Stimulated activated effector memory CD8-positive, alpha-beta T cell treated with anti-CD3 and anti-CD28 coated beads, Interleukin-12 subunit alpha, Interleukin-12 subunit beta, amount 100 ng/mL, for 72 hours (primary cell): ENCODE measurements at regions not wholly inside any gene's neighbourhood (a gene's known extent, or its start where the extent isn't known, plus 50 kb on each side); places are given as distances from the start of the nearest gene placed in this dataset.
"Not testable (repeated sequence)": the region's sequence is repeated elsewhere in the genome, so short reads cannot be mapped to it uniquely, and the experiment has no call there.

Source experiments
- ATAC-seq: fragments of 150-1000 bp; cut with Tn5 transposase; 2 replicates; pipeline ENCODE4 v1.10.0; 2021
- DNase-seq, 2 donors: peaks; one replicate each; pipeline ENCODE4 v3.0.0; 2021 to 2022; ENCODE audit warnings: low spot score in 2 of 2
- H3K27ac Mint-ChIP-seq: one replicate; pipeline ENCODE4 v1.8.0; 2022; ENCODE audit warnings: mild to moderate bottlenecking, mixed read lengths
- H3K36me3 Mint-ChIP-seq: one replicate; pipeline ENCODE4 v1.8.0; 2022; ENCODE audit warnings: mild to moderate bottlenecking, mixed read lengths
- H3K4me1 Mint-ChIP-seq: one replicate; pipeline ENCODE4 v1.8.0; 2022; ENCODE audit warnings: mixed read lengths
- H3K4me3 Mint-ChIP-seq: one replicate; pipeline ENCODE4 v1.8.0; 2022; ENCODE audit warnings: mild to moderate bottlenecking, mixed read lengths
- H3K9me3 Mint-ChIP-seq: one replicate; pipeline ENCODE4 v1.8.0; 2022; ENCODE audit warnings: mixed read lengths

DNA sequence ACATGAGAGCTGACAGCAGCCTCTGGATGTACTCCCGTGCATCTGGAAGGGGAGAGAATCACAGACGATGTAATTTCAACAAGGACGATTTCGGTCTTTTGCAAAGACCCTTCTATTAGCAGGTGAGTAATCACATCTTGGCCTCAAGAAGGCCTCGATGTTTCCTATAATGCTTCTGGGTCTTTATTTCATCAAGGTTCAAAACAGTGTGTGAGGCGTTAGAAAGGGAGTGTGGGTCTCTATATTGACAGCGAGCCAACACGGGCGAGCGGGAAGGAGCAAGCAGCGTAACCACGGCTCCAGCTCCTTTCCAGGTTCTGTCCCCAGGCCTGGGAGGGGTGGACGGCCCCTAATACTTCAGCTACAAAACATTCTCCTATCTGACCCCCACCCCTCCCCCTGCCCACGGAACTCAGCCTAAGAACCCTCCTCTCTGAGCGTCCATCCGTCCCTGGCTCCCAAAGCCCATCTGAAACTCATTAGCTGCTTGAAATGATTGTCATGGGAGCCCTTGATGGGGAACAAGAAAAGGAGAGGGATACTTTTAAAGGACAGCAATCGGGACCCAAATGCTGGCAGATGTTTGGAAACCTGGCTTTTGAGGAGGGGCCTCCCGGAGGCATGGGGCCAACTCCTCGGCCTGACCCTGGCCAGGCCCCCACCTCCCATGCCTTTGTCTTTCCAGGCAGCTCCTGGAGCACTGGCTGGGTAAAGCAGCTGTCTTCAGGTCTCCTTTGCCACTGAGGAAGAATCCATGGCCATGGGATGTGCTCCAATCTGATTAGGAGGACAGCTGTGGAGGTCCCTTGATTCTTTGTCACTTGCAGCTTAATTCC lies 250.8 kb downstream of the FOXD2 start:
- ATAC-seq (no peak), DNase-seq (no peak)
- Mint-ChIP-seq H3K27ac (no peak overlapping the region), H3K36me3 (no peaks in the 10 kb centered on the region), H3K4me3 (no peak overlapping the region), H3K9me3 (no peaks in the 10 kb centered on the region), H3K4me1 (no peaks in the 10 kb centered on the region)

DNA sequence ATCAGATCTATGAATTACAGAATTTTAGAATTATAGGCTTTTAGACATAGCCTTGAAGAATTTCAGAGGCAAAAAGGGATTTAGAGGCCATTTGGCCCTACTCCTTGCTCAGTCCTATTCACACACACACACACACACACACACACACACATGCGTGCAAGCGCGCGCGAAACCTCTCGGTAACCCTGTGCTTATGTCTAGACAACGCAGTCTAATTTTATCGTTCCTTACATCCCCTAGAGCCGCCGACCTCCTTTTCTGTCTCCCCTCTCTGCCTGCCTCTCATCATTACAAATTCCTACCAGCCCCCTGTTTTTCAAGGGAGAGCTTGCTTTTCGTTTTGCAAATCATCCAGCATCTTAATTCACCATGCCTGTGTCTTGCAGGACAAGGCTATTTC lies 252.1 kb downstream of the FOXD2 start:
- no peak for DNase-seq
- H3K27ac Mint-ChIP-seq = no peak overlapping the region
- no peak overlapping the region for H3K4me3 Mint-ChIP-seq
- no peaks in the 10 kb centered on the region for H3K4me1 Mint-ChIP-seq
- no peaks in the 10 kb centered on the region for H3K9me3 Mint-ChIP-seq
- H3K36me3 Mint-ChIP-seq = no peaks in the 10 kb centered on the region
- ATAC-seq = no peak

GRCh38 chr1:47690341-47691250 lies 252.8 kb downstream of the FOXD2 start:
- no peaks in the 10 kb centered on the region for H3K36me3 Mint-ChIP-seq
- no peak overlapping the region for H3K27ac Mint-ChIP-seq
- no peak for DNase-seq
- no peak overlapping the region for H3K4me3 Mint-ChIP-seq
- H3K4me1 Mint-ChIP-seq = no peaks in the 10 kb centered on the region
- ATAC-seq = no peak
- H3K9me3 Mint-ChIP-seq = no peaks in the 10 kb centered on the region

DNA sequence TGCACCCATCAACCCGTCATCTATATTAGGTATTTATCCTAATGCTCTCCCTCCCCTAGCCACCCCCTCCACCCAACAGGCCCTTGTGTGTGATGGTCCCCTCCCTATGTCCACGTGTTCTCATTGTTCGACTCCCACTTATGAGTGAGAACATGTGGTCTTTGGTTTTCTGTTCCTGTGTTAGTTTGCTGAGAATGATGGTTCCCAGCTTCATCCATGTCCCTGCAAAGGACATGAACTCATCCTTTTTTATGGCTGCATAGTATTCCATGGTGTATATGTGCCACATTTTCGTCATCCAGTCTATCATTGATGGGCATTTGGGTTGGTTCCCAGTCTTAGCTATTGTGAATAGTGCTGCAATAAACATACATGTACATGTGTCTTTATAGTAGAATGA lies 253.4 kb downstream of the FOXD2 start:
- H3K36me3 Mint-ChIP-seq, ATAC-seq, H3K4me1 Mint-ChIP-seq, H3K27ac Mint-ChIP-seq, H3K4me3 Mint-ChIP-seq, DNase-seq, H3K9me3 Mint-ChIP-seq: not testable (repeated sequence)

DNA sequence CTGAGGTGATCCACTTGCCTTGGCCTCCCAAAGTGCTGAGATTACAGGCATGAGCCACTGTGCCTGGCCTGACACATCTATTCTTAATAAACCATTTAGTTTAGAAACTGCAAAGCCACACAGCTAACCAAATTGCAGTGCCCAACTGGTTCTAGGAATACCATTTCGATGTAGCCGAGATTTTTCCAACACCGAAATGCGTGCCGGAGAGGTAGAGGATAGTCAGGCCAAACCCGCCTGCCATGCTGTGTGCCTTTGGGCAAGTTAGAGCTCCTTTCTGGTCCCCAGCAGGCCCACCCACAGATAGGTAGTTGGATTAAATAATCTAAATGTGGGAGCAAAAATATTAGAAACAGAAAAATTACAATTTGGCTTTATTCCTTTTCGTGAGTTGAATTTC lies 254.4 kb downstream of the FOXD2 start:
- Mint-ChIP-seq H3K9me3 (no peaks in the 10 kb centered on the region), H3K36me3 (no peaks in the 10 kb centered on the region), H3K27ac (no peak overlapping the region), H3K4me3 (no peak overlapping the region), H3K4me1 (no peaks in the 10 kb centered on the region)
- DNase-seq = no peak
- ATAC-seq = no peak

DNA sequence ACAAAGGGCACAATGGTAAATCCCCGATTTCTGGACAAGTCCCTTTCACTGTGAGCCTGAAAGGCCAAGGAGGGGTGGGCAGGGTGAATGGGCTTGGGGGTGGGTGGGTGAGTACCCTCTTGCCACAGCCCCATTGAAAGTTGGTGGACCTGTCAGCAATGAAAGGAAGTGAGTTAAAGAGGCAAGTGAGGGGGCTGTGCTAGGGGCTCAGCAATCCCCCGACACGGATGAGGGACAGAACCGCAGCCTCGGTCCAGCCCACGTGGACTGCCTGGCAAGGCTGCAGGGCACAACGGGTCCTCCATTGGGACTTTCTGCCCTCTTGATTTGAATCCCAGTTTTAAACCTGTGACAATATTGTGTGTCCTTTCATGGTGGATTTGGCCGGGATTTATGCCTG lies 255.3 kb downstream of the FOXD2 start:
- no peaks in the 10 kb centered on the region for H3K4me1 Mint-ChIP-seq
- H3K4me3 Mint-ChIP-seq = no peak overlapping the region
- H3K27ac Mint-ChIP-seq = no peak overlapping the region
- H3K36me3 Mint-ChIP-seq = peaks cover 4% of the 10 kb centered on the region
- DNase-seq (no peak), ATAC-seq (no peak)
- no peaks in the 10 kb centered on the region for H3K9me3 Mint-ChIP-seq

DNA sequence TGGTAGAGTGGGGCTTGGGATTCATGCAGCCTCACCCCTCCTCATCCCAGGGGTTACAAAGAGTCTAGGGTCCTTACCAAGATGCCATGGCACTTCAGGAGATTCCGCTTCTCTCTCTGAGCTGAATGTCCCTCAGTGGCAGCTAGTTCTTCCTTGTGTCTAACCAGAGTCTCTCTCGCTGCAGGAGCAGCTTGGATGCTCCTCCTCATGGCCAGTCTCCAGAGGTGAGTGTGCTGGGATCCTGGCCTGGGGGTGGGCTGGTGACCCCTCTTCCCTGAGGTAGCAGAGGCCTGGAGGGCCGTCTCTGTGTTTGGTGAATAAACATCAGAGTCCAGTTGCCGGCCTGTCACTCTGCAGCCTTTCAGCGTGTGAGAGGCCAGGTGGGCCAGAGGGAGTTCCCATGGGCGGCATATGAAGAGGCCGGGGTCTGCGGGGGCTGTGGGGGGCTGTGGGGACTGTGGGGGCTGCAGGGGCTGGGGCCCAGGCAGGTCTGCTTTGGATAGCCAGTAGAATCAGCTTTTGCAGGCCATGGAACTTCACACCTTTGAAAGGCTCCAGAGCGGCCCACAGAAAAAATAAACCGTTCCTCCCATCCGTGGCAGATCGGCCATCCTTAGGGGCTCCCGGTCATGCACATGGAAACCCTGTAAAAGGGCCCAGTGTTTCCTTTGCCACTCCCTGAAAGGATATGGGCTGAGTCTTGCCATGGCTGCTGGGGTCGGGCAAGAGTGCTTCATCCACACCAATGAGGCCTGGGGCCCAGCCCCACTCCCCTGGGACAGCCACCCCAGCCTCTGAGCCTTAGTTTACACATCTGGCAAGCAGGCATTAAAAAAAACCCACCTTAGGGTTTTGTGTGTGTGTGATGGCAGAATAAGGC lies 256.4 kb downstream of the FOXD2 start:
- no peak for DNase-seq
- peaks cover 5% of the 10 kb centered on the region for H3K36me3 Mint-ChIP-seq
- H3K4me1 Mint-ChIP-seq = no peaks in the 10 kb centered on the region
- H3K27ac Mint-ChIP-seq = no peak overlapping the region
- no peak for ATAC-seq
- H3K4me3 Mint-ChIP-seq = no peak overlapping the region
- H3K9me3 Mint-ChIP-seq = no peaks in the 10 kb centered on the region

- no peaks in the 10 kb centered on the region for H3K9me3 Mint-ChIP-seq
- no peak for DNase-seq
- H3K36me3 Mint-ChIP-seq = peaks cover 5% of the 10 kb centered on the region
- ATAC-seq = no peak
- H3K4me3 Mint-ChIP-seq = no peak overlapping the region
- H3K4me1 Mint-ChIP-seq = no peaks in the 10 kb centered on the region
- H3K27ac Mint-ChIP-seq = no peak overlapping the region
Measured at GRCh38 chr1:47696404-47696736, 258.5 kb downstream of the FOXD2 start.

DNA sequence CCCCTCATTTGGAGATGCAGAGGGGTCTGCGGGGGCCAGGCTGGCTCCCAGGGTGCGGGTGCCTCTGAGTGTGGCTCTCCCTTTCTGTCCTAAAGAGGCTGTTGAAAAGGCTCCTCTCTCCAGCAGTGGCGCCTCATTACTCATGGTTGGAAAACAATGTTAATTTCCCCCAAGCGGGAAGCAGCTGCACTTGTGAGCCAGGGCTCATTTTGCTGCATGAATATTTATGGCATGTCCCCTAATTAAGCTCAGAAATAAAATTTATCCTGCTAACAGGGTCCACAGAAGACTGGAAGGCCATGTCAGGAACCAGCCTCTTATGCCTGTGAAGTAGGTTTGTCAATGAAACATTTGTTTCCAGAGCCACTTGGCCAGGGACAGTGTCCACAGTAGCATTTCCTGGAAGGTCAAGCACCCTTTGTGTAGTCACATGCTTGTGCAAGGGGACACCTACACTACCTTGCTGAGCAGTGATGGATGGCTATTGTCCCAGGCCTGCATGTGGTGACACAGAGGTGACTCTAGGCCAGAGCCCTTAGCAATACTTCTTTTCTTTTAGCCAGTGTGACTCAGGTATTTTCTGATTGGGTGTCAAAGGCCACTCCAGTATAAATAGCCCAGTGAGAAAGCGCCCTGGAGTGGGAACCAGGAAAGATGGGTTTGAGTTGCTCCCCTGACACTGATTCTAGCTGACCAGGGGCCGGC lies 259.0 kb downstream of the FOXD2 start:
- Mint-ChIP-seq H3K27ac (no peak overlapping the region), H3K36me3 (peaks cover 5% of the 10 kb centered on the region), H3K4me1 (no peaks in the 10 kb centered on the region), H3K9me3 (no peaks in the 10 kb centered on the region), H3K4me3 (no peak overlapping the region)
- DNase-seq (no peak), ATAC-seq (no peak)

DNA sequence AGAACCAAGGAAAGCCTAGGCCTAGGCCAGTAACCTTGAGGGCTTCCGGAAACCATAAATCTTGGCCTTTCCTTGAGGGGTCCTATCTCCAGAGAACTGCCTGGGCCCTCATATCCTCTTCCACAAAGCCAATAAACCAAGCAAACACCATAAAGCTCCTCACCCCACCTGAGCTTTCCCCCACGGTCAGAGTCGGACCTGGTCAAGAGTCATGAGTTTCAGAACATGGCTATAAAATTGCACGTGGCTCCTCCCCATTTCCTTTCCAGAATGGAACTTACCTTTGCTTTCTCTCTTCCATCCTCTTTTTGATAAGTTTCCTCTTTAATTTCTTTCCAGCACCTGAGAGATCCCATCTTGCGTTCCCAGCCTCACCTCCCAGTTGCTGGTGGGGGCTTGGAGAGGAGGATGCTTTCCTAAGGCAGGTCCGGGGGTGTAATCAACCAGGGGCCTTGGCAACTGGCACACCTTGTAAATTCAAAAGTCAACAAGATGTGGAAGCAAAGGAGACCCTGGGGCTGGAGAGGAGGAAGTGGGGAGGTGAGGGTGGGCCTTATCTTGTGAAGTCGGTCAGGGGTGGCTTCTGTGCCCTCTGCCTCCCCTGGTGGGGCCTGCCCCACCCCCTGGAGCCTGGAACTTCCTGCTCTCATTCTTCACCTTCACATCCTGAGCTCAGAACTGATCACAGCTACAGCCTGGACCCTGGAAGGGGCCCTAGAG lies 259.9 kb downstream of the FOXD2 start:
- Mint-ChIP-seq H3K27ac (no peak overlapping the region), H3K36me3 (peaks cover 5% of the 10 kb centered on the region), H3K9me3 (no peaks in the 10 kb centered on the region), H3K4me1 (no peaks in the 10 kb centered on the region), H3K4me3 (no peak overlapping the region)
- no peak for ATAC-seq
- no peak for DNase-seq

DNA sequence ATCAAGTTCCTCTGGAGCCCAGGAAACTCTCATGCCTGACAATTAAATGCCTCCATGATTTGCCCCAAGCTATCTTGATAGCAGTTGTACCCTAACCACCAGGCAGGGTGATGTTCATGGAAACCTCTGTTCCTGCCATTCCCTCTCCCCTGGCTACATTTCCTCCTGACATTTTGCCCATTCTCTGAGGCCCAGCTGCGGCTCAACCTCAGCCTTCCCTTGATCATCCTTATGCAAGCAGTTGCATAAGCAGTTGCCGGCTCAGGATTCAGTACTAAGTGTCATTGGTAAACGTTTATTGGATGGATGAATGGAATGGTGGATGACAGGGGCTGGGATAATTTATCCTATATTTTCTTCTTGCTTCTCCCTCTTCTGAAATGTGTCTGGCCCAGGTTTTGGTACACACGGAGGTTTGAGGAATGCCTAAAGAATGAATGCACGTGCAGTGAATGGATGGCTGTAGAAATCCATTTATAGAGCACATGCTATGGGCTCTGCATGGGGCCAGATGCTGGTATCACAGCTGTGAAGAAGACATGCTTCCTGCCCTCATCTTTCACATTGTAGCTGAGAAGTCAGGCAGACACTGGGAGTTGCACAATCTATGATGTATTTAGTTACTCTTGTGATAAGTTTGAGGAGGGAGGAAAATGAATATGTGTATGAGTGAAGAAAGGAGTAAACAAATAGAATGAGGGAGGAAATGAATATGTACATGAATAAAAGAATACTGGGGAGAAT lies 261.8 kb downstream of the FOXD2 start:
- peaks cover 5% of the 10 kb centered on the region for H3K36me3 Mint-ChIP-seq
- ATAC-seq = no peak
- no peak overlapping the region for H3K27ac Mint-ChIP-seq
- H3K4me1 Mint-ChIP-seq = no peaks in the 10 kb centered on the region
- DNase-seq = no peak
- H3K9me3 Mint-ChIP-seq = no peaks in the 10 kb centered on the region
- H3K4me3 Mint-ChIP-seq = no peak overlapping the region

DNA sequence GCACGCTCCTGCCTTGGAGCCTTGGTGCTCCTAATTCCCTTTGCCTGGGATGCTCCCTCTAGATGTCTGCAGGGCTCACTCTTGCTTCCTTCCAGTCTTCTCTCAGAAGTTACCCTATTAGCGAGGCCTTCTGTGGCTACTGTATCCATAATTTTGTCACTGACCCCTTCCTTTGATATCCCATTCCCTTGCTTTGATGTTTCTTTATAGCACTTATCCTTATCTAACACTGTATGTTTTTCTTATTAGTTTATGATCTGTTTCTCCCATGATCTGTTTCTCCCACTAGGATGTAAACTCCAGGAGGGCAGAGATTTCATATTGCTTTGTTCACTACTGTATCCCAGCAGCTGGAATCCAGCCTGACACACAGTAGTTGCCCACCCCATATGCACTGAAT lies 263.4 kb downstream of the FOXD2 start:
- DNase-seq = no peak
- Mint-ChIP-seq H3K4me1 (no peaks in the 10 kb centered on the region), H3K9me3 (no peaks in the 10 kb centered on the region), H3K27ac (no peak overlapping the region), H3K36me3 (peaks cover 5% of the 10 kb centered on the region), H3K4me3 (no peak overlapping the region)
- ATAC-seq = no peak

- Mint-ChIP-seq H3K36me3 (peaks cover 5% of the 10 kb centered on the region), H3K27ac (no peak overlapping the region), H3K9me3 (no peaks in the 10 kb centered on the region), H3K4me3 (no peak overlapping the region), H3K4me1 (no peaks in the 10 kb centered on the region)
- no peak for DNase-seq
- no peak for ATAC-seq
Measured at GRCh38 chr1:47701741-47702515, 264.1 kb downstream of the FOXD2 start.
